Panc1 (cell line): ENCODE measurements at regions not wholly inside any gene's neighbourhood (a gene's known extent, or its start where the extent isn't known, plus 50 kb on each side); places are given as distances from the start of the nearest gene placed in this dataset.

ENCODE experiments used
- SIN3A ChIP-seq: IDR thresholded peaks from 2 replicates; pipeline ENCODE4 v1.6.1; 2012; ENCODE audit warnings: low read depth, mild to moderate bottlenecking, low read length, moderate library complexity, borderline replicate concordance; ENCODE audit not compliant: insufficient read depth
- TF ChIP-seq, protein P1 (sequence below): fragments of 450-650 bp; IDR thresholded peaks from 2 replicates; pipeline ENCODE4 v1.5.1; 2017; ENCODE audit warnings: mild to moderate bottlenecking

DNA sequence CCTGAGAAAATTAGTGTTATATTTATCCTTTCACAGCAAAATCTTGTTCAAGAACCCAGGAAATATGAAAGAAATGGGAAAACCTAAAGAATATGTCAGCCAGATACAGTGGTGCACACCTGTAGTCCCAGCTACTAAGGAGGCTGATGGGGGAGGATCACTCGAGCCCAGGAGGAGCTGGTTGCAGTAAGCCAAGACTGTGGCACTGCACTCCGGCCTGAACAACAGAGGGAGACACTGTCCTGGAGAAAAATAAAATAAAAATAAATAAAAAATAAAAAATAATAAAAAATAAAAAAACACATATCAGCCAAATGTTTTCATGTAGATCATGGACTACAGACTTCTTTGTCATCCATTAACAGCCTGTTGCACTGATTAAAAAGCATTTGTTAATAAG, 244.8 kb upstream of the KLHL1 start:
- TF ChIP-seq, protein P1, sequence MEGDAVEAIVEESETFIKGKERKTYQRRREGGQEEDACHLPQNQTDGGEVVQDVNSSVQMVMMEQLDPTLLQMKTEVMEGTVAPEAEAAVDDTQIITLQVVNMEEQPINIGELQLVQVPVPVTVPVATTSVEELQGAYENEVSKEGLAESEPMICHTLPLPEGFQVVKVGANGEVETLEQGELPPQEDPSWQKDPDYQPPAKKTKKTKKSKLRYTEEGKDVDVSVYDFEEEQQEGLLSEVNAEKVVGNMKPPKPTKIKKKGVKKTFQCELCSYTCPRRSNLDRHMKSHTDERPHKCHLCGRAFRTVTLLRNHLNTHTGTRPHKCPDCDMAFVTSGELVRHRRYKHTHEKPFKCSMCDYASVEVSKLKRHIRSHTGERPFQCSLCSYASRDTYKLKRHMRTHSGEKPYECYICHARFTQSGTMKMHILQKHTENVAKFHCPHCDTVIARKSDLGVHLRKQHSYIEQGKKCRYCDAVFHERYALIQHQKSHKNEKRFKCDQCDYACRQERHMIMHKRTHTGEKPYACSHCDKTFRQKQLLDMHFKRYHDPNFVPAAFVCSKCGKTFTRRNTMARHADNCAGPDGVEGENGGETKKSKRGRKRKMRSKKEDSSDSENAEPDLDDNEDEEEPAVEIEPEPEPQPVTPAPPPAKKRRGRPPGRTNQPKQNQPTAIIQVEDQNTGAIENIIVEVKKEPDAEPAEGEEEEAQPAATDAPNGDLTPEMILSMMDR = no peak
- TF ChIP-seq SIN3A = no peak
